AG09309 (cell line): ENCODE measurements at regions not wholly inside any gene's neighbourhood (a gene's known extent, or its start where the extent isn't known, plus 50 kb on each side); places are given as distances from the start of the nearest gene placed in this dataset.

Experiments
- DNase-seq: peaks from one replicate; pipeline ENCODE4 v3.0.0-alpha.2; 2010; ENCODE audit warnings: low read depth
- H3K4me3 ChIP-seq: 2 replicates; pipeline ENCODE4 v1.5.1; 2011; ENCODE audit warnings: mild to moderate bottlenecking, low read depth, low read length, moderate library complexity; ENCODE audit not compliant: control insufficient read depth
- CTCF ChIP-seq: IDR thresholded peaks from 2 replicates; pipeline ENCODE4 v1.5.1; 2011; ENCODE audit warnings: mild to moderate bottlenecking, low read depth, low read length, inconsistent platforms; ENCODE audit not compliant: insufficient read depth, control insufficient read depth; ENCODE audit errors: missing control alignments

- no peak for TF ChIP-seq CTCF
- DNase-seq = no peak
- H3K4me3 ChIP-seq = no peak overlapping the region
These were observed 52.9 kb upstream of the GPR12 start for GRCh38 chr13:26813321-26813979.

- DNase-seq = no peak
- TF ChIP-seq CTCF = no peak
- no peak overlapping the region for H3K4me3 ChIP-seq
These were observed 51.0 kb upstream of the GPR12 start for GRCh38 chr13:26811581-26811980.
